KMS-11 (cell line): ENCODE measurements at regions not wholly inside any gene's neighbourhood (a gene's known extent, or its start where the extent isn't known, plus 50 kb on each side); places are given as distances from the start of the nearest gene placed in this dataset.

Experiments used
- H2AFZ ChIP-seq: fragments of 200-600 bp; sonication (generic); 2 replicates; pipeline ENCODE4 v1.6.1; 2016; ENCODE audit warnings: antibody characterized with exemption, mixed run types, low read depth
- H3K27ac ChIP-seq: fragments of 200-600 bp; sonication (generic); 2 replicates; pipeline ENCODE4 v1.6.1; 2016; ENCODE audit warnings: mild to moderate bottlenecking, mixed run types
- H3K27me3 ChIP-seq: fragments of 200-600 bp; sonication (generic); 2 replicates; pipeline ENCODE4 v1.6.1; 2017; ENCODE audit warnings: mild to moderate bottlenecking, low read depth, mixed run types, moderate library complexity; ENCODE audit not compliant: insufficient read depth
- H3K36me3 ChIP-seq: fragments of 200-600 bp; sonication (generic); 2 replicates; pipeline ENCODE4 v1.6.1; 2017; ENCODE audit warnings: mild to moderate bottlenecking, mixed run types; ENCODE audit not compliant: insufficient read depth
- H3K4me1 ChIP-seq: fragments of 200-600 bp; sonication (generic); 2 replicates; pipeline ENCODE4 v1.6.1; 2016; ENCODE audit warnings: mild to moderate bottlenecking, low read depth, mixed run types; ENCODE audit not compliant: poor library complexity, severe bottlenecking
- H3K4me2 ChIP-seq: fragments of 200-600 bp; sonication (generic); 2 replicates; pipeline ENCODE4 v1.7.0; 2016; ENCODE audit warnings: mild to moderate bottlenecking, mixed run types
- H3K4me3 ChIP-seq: fragments of 200-600 bp; sonication (generic); IDR thresholded peaks from 2 replicates; pipeline ENCODE4 v1.6.1; 2017; ENCODE audit warnings: low read depth, low read length, mixed read lengths; ENCODE audit not compliant: insufficient read depth
- H3K79me2 ChIP-seq: fragments of 200-600 bp; sonication (generic); 2 replicates; pipeline ENCODE4 v1.6.1; 2016; ENCODE audit warnings: low read depth, mixed run types; ENCODE audit not compliant: insufficient read depth
- H3K9ac ChIP-seq: fragments of 200-600 bp; sonication (generic); 2 replicates; pipeline ENCODE4 v1.6.1; 2016; ENCODE audit warnings: mild to moderate bottlenecking, mixed run types
- H4K20me1 ChIP-seq: fragments of 200-600 bp; sonication (generic); 2 replicates; pipeline ENCODE4 v1.6.1; 2016; ENCODE audit warnings: mild to moderate bottlenecking, mixed run types; ENCODE audit not compliant: insufficient read depth
- TF ChIP-seq, protein P1 (sequence below): fragments of 200-600 bp; sonication (generic); conservative IDR thresholded peaks from 2 replicates; pipeline ENCODE4 v1.6.1; 2017; ENCODE audit warnings: low read depth, mild to moderate bottlenecking, antibody characterized with exemption, low read length, moderate library complexity, mixed read lengths

DNA sequence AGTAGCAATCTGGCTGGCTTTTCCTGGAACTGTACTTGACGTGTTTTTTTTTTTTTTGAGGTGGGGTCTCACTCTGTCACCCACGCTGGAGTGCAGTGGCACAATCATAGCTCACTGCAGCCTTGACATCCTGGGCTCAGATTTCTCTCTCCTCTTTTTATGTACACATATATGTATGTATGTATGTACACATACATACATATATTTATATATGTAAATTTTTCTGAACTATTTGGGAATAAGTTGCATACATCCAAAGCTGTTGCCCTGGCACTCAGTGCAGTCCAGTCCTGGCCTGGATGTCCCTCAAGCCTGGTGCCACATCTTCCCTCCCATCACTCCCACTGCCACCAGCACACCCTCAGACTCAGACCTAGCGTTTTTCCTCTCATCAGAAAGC, 89.0 kb upstream of the SHISA3 start:
- Histone ChIP-seq H3K4me3 (no peak overlapping the region), H3K4me1 (no peaks in the 10 kb centered on the region), H3K27me3 (no peaks in the 10 kb centered on the region), H3K27ac (no peak overlapping the region), H4K20me1 (no peaks in the 10 kb centered on the region), H3K4me2 (no peak overlapping the region), H3K36me3 (no peaks in the 10 kb centered on the region), H3K79me2 (no peaks in the 10 kb centered on the region), H2AFZ (no peak overlapping the region), H3K9ac (no peak overlapping the region)
- TF ChIP-seq, protein P1, sequence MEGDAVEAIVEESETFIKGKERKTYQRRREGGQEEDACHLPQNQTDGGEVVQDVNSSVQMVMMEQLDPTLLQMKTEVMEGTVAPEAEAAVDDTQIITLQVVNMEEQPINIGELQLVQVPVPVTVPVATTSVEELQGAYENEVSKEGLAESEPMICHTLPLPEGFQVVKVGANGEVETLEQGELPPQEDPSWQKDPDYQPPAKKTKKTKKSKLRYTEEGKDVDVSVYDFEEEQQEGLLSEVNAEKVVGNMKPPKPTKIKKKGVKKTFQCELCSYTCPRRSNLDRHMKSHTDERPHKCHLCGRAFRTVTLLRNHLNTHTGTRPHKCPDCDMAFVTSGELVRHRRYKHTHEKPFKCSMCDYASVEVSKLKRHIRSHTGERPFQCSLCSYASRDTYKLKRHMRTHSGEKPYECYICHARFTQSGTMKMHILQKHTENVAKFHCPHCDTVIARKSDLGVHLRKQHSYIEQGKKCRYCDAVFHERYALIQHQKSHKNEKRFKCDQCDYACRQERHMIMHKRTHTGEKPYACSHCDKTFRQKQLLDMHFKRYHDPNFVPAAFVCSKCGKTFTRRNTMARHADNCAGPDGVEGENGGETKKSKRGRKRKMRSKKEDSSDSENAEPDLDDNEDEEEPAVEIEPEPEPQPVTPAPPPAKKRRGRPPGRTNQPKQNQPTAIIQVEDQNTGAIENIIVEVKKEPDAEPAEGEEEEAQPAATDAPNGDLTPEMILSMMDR: no peak

DNA sequence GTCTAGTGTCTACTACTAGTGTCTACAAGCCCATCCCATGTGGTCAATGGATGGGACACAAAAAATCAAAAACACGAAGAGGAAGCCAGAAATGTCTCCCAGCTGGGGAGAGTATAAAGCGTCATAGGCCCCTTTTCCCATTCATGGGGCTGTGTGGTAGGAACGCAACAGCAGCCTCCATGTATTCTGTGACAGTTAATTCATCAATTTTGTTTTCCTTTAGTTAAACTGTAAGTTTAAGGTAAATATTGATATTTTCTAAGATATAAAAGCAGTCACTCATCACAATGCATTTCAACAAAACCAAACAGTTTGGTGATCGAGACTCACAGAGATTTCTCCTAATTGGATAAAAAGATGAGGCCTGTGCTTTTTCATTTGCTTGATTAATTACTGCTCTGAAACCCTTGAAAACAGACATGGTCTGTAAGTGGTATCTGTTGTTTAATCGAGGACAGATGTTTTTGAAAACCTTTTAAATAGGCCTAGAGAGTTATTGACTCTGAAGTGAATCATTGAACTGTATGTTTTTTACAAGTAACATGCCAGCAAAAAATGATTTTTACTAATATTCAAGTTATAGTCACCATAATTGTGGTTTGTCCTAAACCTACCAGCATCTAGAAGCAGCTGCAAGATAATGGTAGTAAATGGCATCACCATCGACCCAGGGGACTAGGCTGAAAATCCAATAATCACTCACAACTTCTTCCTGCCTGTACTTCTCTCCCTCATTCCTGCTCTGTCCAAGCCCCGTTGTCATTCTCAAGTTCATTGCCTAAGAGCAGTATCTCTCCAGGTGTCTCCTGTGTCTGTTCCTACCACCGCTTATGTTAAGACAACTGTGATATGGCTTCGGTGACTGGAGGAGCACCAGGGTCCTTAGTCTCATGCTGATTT, 87.7 kb upstream of the SHISA3 start:
- H3K4me3 ChIP-seq: no peak overlapping the region
- H3K79me2 ChIP-seq: no peaks in the 10 kb centered on the region
- no peak overlapping the region for H3K4me2 ChIP-seq
- no peaks in the 10 kb centered on the region for H4K20me1 ChIP-seq
- no peaks in the 10 kb centered on the region for H3K27me3 ChIP-seq
- TF ChIP-seq, protein P1: no peak
- H3K27ac ChIP-seq: no peak overlapping the region
- H3K4me1 ChIP-seq: no peaks in the 10 kb centered on the region
- H3K36me3 ChIP-seq: no peaks in the 10 kb centered on the region
- no peak overlapping the region for H2AFZ ChIP-seq
- H3K9ac ChIP-seq: no peak overlapping the region

DNA sequence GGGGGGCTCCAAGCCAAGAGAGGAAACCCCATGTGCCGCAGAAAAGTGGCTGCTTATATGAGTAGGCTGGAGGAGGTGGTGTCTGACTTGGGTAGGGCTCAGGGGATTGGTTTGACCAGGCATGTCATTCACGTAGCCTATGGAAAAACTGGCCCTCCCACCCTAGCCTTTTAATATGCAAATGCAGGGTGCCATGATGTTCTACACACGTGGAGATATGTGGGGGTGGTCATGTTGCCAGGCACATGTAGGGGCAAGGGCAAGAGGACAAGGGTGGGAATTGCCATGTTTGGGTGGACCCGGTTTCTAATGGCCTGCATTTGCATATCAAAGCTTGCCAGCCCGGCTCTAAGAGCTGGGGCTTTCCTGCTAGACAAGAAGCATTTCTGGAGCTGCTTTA, 86.9 kb upstream of the SHISA3 start:
- Histone ChIP-seq H3K4me3 (no peak overlapping the region), H3K4me1 (no peaks in the 10 kb centered on the region), H3K4me2 (no peak overlapping the region), H4K20me1 (no peaks in the 10 kb centered on the region), H3K79me2 (no peaks in the 10 kb centered on the region), H3K27ac (no peak overlapping the region), H3K9ac (no peak overlapping the region), H3K27me3 (no peaks in the 10 kb centered on the region), H3K36me3 (no peaks in the 10 kb centered on the region), H2AFZ (no peak overlapping the region)
- TF ChIP-seq, protein P1: no peak

DNA sequence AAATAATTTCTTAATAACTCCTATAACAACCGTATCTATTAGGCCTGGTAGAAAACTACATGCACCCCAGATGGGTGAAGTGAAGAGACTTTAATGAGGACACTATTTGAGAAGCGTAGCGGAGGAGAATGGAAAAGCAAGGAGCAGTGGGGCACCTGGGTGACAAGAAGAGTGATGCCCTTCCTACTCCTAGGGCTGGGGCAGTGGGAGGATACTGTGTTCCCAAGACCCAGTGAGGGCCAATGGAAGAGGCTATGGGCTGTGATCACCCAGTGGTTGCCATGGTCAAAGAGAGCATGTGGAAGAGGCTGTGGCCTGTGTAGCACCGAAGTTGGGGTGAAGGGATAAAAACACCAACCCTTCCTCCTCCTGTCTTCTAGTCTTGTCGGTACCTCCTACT, 86.5 kb upstream of the SHISA3 start:
- TF ChIP-seq, protein P1: no peak
- Histone ChIP-seq H3K4me2 (no peak overlapping the region), H3K79me2 (no peaks in the 10 kb centered on the region), H3K36me3 (no peaks in the 10 kb centered on the region), H2AFZ (no peak overlapping the region), H3K4me3 (no peak overlapping the region), H3K27me3 (no peaks in the 10 kb centered on the region), H3K27ac (no peak overlapping the region), H4K20me1 (no peaks in the 10 kb centered on the region), H3K9ac (no peak overlapping the region), H3K4me1 (no peaks in the 10 kb centered on the region)
